HepG2 (cell line): ENCODE measurements at regions not wholly inside any gene's neighbourhood (a gene's known extent, or its start where the extent isn't known, plus 50 kb on each side); places are given as distances from the start of the nearest gene placed in this dataset.

Experiments used
- ATAC-seq: fragments of 200-7000 bp; cut with Tn5 transposase; 3 replicates; pipeline ENCODE4 v1.9.1; 2020; ENCODE audit warnings: mild to moderate bottlenecking, moderate library complexity
- BruUV-seq: library from RNA; stranded (reverse); fragments of 400-500 nt; replicated peaks from 2 replicates; lab custom pipeline; 2021; lab: Mats Ljungman, UMichigan
- CTCF ChIA-PET: fragments of 300-600 bp; formaldehyde crosslinking; extraction: SDS; loops from one replicate; lab custom pipeline; 2021; ENCODE audit warnings: low total read pairs, inconsistent platforms, low intra/inter-chr PET ratio; lab: Yijun Ruan, JAX
- POLR2A ChIA-PET: fragments of 350-600 bp; sonication (Branson Sonifier 250); formaldehyde crosslinking; loops from one replicate; lab custom pipeline; 2020; ENCODE audit warnings: antibody characterized with exemption, inconsistent platforms; lab: Yijun Ruan, JAX
- DNase-seq: peaks from one replicate; pipeline ENCODE4 v3.0.0-alpha.2; 2015; ENCODE audit warnings: low spot score
- FAIRE-seq: peaks from 3 replicates; lab custom pipeline; 2011; peaks lifted over from hg19 to GRCh38; lab: Jason Lieb, UNC
- H2AFZ ChIP-seq: one replicate; pipeline ENCODE4 v1.6.1; 2011; ENCODE audit warnings: low read length, inconsistent platforms
- H3K27ac ChIP-seq: fragments of 300-600 bp; 3 replicates; pipeline ENCODE4 v1.8.0; 2011; ENCODE audit warnings: mixed run types, mild to moderate bottlenecking, mixed read lengths, low read length, inconsistent platforms; ENCODE audit not compliant: insufficient read depth; ENCODE audit errors: extremely low read length
- H3K27me3 ChIP-seq, 2 experiments: fragments of 200-600 bp in 1 of 2; 2 replicates in 1 of 2; 3 replicates in 1 of 2; pipeline versions ENCODE4 v1.6.0 to v1.8.0; 2011; ENCODE audit warnings: low read length in 2 of 2, mild to moderate bottlenecking in 2 of 2, moderate library complexity in 2 of 2, inconsistent platforms in 1 of 2; ENCODE audit not compliant: insufficient read depth in 2 of 2, control insufficient read depth in 1 of 2
- H3K36me3 ChIP-seq, 2 experiments: fragments of 200-600 bp in 1 of 2; replicated peaks in 1 of 2; 2 replicates in 1 of 2; 3 replicates in 1 of 2; pipeline versions ENCODE4 v1.5.1 to v1.8.0; 2011; ENCODE audit warnings: low read length in 2 of 2, inconsistent platforms in 1 of 2; ENCODE audit not compliant: insufficient read depth in 2 of 2, control insufficient read depth in 1 of 2
- H3K4me1 ChIP-seq: 2 replicates; pipeline ENCODE4 v1.5.1; 2012; ENCODE audit warnings: low read length, inconsistent platforms; ENCODE audit not compliant: insufficient read depth
- H3K4me2 ChIP-seq: 2 replicates; pipeline ENCODE4 v1.6.0; 2011; ENCODE audit warnings: low read depth, low read length, inconsistent platforms
- H3K4me3 ChIP-seq, 3 experiments: fragments of 200-600 bp in 1 of 3; sonication (generic), shearing (Covaris generic) in 1 of 3; replicated peaks in 1 of 3; 2 replicates each; pipeline ENCODE4 v1.5.1; 2011 to 2016; ENCODE audit warnings: low read length in 3 of 3, inconsistent platforms in 2 of 3, low read depth in 2 of 3, mild to moderate bottlenecking in 2 of 3, control low read depth in 1 of 3, mixed read lengths in 1 of 3; ENCODE audit not compliant: insufficient read depth in 1 of 3
- H3K79me2 ChIP-seq: one replicate; pipeline ENCODE4 v1.6.1; 2011; ENCODE audit warnings: low read length, inconsistent platforms; ENCODE audit not compliant: insufficient read depth
- H3K9ac ChIP-seq: 2 replicates; pipeline ENCODE4 v1.6.0; 2011; ENCODE audit warnings: mild to moderate bottlenecking, low read depth, low read length, inconsistent platforms; ENCODE audit not compliant: insufficient read depth
- H3K9me3 ChIP-seq: 2 replicates; pipeline ENCODE4 v1.5.1; 2012; ENCODE audit warnings: mild to moderate bottlenecking, low read length
- H4K20me1 ChIP-seq: 2 replicates; pipeline ENCODE4 v1.6.0; 2011; ENCODE audit warnings: inconsistent platforms, mild to moderate bottlenecking, low read length, moderate library complexity; ENCODE audit not compliant: insufficient read depth
- ATF7-NPFF ChIP-seq: sonication (generic); formaldehyde crosslinking; IDR thresholded peaks from 2 replicates; pipeline ENCODE4 v1.8.1; 2023; ENCODE audit warnings: mild to moderate bottlenecking, low read depth, missing genetic modification reagents, moderate library complexity
- CBX2 ChIP-seq, 2 experiments: fragments of 200-600 bp in 1 of 2; sonication (generic); formaldehyde crosslinking in 1 of 2; IDR thresholded peaks; 2 replicates each; pipeline versions ENCODE4 v1.7.0 to v1.8.1; 2018 to 2022; ENCODE audit warnings: low read depth in 2 of 2, low read length in 1 of 2, mild to moderate bottlenecking in 1 of 2, missing genetic modification reagents in 1 of 2
- CCDC6 ChIP-seq: sonication (generic); formaldehyde crosslinking; IDR thresholded peaks from 2 replicates; pipeline ENCODE4 v1.8.1; 2022; ENCODE audit warnings: mild to moderate bottlenecking, missing genetic modification reagents, moderate library complexity
- CREB1 ChIP-seq, 2 experiments: fragments of 450-650 bp in 1 of 2; IDR thresholded peaks; 2 replicates each; pipeline ENCODE4 v1.6.1; 2016 to 2017; ENCODE audit warnings: control low read depth in 1 of 2, mild to moderate bottlenecking in 1 of 2, missing compliant biosample characterization in 1 of 2, missing genetic modification characterization in 1 of 2
- E2F2 ChIP-seq: sonication (generic); formaldehyde crosslinking; IDR thresholded peaks from 2 replicates; pipeline ENCODE4 v1.4.0; 2020; ENCODE audit warnings: missing genetic modification reagents, borderline replicate concordance
- GABPB1 ChIP-seq: IDR thresholded peaks from 2 replicates; pipeline ENCODE4 v1.6.1; 2016; ENCODE audit warnings: mild to moderate bottlenecking, missing genetic modification reagents, moderate library complexity, missing compliant biosample characterization
- KLF13 ChIP-seq: sonication (generic); formaldehyde crosslinking; IDR thresholded peaks from 2 replicates; pipeline ENCODE4 v1.4.0; 2020; ENCODE audit warnings: mild to moderate bottlenecking, missing genetic modification reagents
- MED1 ChIP-seq: sonication (generic); formaldehyde crosslinking; IDR thresholded peaks from 2 replicates; pipeline ENCODE4 v1.4.0; 2020; ENCODE audit warnings: missing genetic modification reagents
- MED8 ChIP-seq: sonication (generic); formaldehyde crosslinking; IDR thresholded peaks from 2 replicates; pipeline ENCODE4 v1.8.1; 2023; ENCODE audit warnings: mild to moderate bottlenecking, missing genetic modification reagents; ENCODE audit not compliant: insufficient replicate concordance
- SP5 ChIP-seq: IDR thresholded peaks from 2 replicates; pipeline ENCODE4 v1.6.1; 2016; ENCODE audit warnings: low read depth, borderline replicate concordance
- TEF ChIP-seq: sonication (generic); formaldehyde crosslinking; IDR thresholded peaks from 2 replicates; pipeline ENCODE4 v1.5.0; 2020; ENCODE audit warnings: missing genetic modification reagents
- ZBTB20 ChIP-seq: sonication (generic); formaldehyde crosslinking; IDR thresholded peaks from 2 replicates; pipeline ENCODE4 v1.8.1; 2023; ENCODE audit warnings: missing genetic modification reagents, low read depth, mild to moderate bottlenecking, borderline replicate concordance
- ZFP62 ChIP-seq: sonication (generic); formaldehyde crosslinking; IDR thresholded peaks from 2 replicates; pipeline ENCODE4 v1.4.0; 2020; ENCODE audit warnings: missing genetic modification reagents
- ZMAT3 ChIP-seq: sonication (generic); formaldehyde crosslinking; conservative IDR thresholded peaks from 2 replicates; pipeline ENCODE4 v1.7.0; 2021; ENCODE audit warnings: missing genetic modification reagents
- ZNF414 ChIP-seq: sonication (generic); formaldehyde crosslinking; IDR thresholded peaks from 2 replicates; pipeline ENCODE4 v1.5.0; 2020; ENCODE audit warnings: missing genetic modification reagents
- ZNF768 ChIP-seq: sonication (generic); formaldehyde crosslinking; IDR thresholded peaks from 2 replicates; pipeline ENCODE4 v1.4.0; 2020; ENCODE audit warnings: missing genetic modification reagents
- ZSCAN25 ChIP-seq: sonication (generic); formaldehyde crosslinking; IDR thresholded peaks from 2 replicates; pipeline ENCODE4 v1.8.0; 2022; ENCODE audit warnings: mild to moderate bottlenecking, missing genetic modification reagents
- WGBS: methylation state at CpG from one replicate; pipeline ENCODE4 v1.1.6; 2017; ENCODE audit warnings: low lambda C conversion rate; 5-methylcytosine and 5-hydroxymethylcytosine counted together
- in situ Hi-C: cut with HindIII; loops from 2 replicates; pipeline ENCODE4 v1.10.0; 2017; ENCODE audit warnings: low pct_unique_long_range_greater_than_20kb; ENCODE audit not compliant: extremely low pct_ligation_motif_present
- intact Hi-C: fragments of 100-400 bp; cut with micrococcal nuclease; formaldehyde crosslinking; loops from one replicate; pipeline ENCODE4 v1.10.0; 2022; ENCODE audit not compliant: unreplicated experiment

GRCh38 chr2:58481670-58482069, 240.5 kb upstream of the FANCL start:
- H3K36me3 ChIP-seq: no peaks in the 10 kb centered on the region
- DNase-seq (no peak), FAIRE-seq (no peak), ATAC-seq (no peak)
- in situ Hi-C loops (no loop called here), intact Hi-C loops (no loop called here)
- H3K4me2 ChIP-seq: no peak overlapping the region
- H3K27me3 ChIP-seq: no peaks in the 10 kb centered on the region
- H3K9me3 ChIP-seq: no peaks in the 10 kb centered on the region
- CTCF ChIA-PET: no interaction called here
- H2AFZ ChIP-seq: no peak overlapping the region
- H3K27ac ChIP-seq: no peak overlapping the region
- H3K4me3 ChIP-seq: no peak overlapping the region
- TF ChIP-seq ZSCAN25 (CRISPR knock-in tag): no peak
- TF ChIP-seq GABPB1: no peak
- no peak for TF ChIP-seq KLF13 (CRISPR knock-in tag)
- H3K9ac ChIP-seq: no peak overlapping the region
- BruUV-seq: no TSS peak
- no peaks in the 10 kb centered on the region for H3K4me1 ChIP-seq
- 0% methylated on average over 2 of the region's 2 CpGs for WGBS
- POLR2A ChIA-PET: no interaction called here
- H3K79me2 ChIP-seq: no peaks in the 10 kb centered on the region
- H4K20me1 ChIP-seq: no peaks in the 10 kb centered on the region

- Histone ChIP-seq H3K27me3 (no peaks in the 10 kb centered on the region), H3K9ac (no peak overlapping the region), H3K27ac (no peak overlapping the region), H3K79me2 (no peaks in the 10 kb centered on the region), H3K36me3 (no peaks in the 10 kb centered on the region), H3K4me3 (no peak overlapping the region), H4K20me1 (no peaks in the 10 kb centered on the region), H3K4me2 (no peak overlapping the region), H2AFZ (no peak overlapping the region), H3K4me1 (no peaks in the 10 kb centered on the region), H3K9me3 (no peaks in the 10 kb centered on the region)
- ChIA-PET CTCF (no interaction called here), POLR2A (no interaction called here)
- in situ Hi-C loops: no loop called here
- intact Hi-C loops: no loop called here
- 23% methylated on average over 2 of the region's 2 CpGs for WGBS
- ATAC-seq (no peak), DNase-seq (no peak), FAIRE-seq (no peak)
- BruUV-seq: no TSS peak
- no peak for TF ChIP-seq ZNF768 (CRISPR knock-in tag)
- TF ChIP-seq SP5 (CRISPR knock-in tag): no peak
- TF ChIP-seq CCDC6 (CRISPR knock-in tag): no peak
- no peak for TF ChIP-seq ZBTB20
- no peak for TF ChIP-seq CREB1 (IDR thresholded peaks at IDR 0.05)
- TF ChIP-seq CREB1 (CRISPR knock-in tag; IDR thresholded peaks at IDR 0.05): no peak
- no peak for TF ChIP-seq MED8 (CRISPR knock-in tag)
- TF ChIP-seq ZMAT3 (CRISPR knock-in tag): no peak
- TF ChIP-seq MED1 (CRISPR knock-in tag): no peak
- no peak for TF ChIP-seq TEF (CRISPR knock-in tag)
- TF ChIP-seq ZNF414 (CRISPR knock-in tag): no peak
- no peak for TF ChIP-seq ATF7-NPFF (CRISPR knock-in tag)
- TF ChIP-seq E2F2 (CRISPR knock-in tag): no peak
- no peak for TF ChIP-seq ZFP62 (CRISPR knock-in tag)
- TF ChIP-seq CBX2 (IDR thresholded peaks at IDR 0.05; ENCODE audit: low read depth, low read length): no peak
- TF ChIP-seq CBX2 (CRISPR knock-in tag; IDR thresholded peaks at IDR 0.05; ENCODE audit: low read depth): no peak
These were observed 239.0 kb upstream of the FANCL start for GRCh38 chr2:58480141-58480540.
